HG02610 (cell line): ENCODE measurements at regions not wholly inside any gene's neighbourhood (a gene's known extent, or its start where the extent isn't known, plus 50 kb on each side); places are given as distances from the start of the nearest gene placed in this dataset.

Experiments
- ATAC-seq: cut with Tn5 transposase; IDR thresholded peaks from one replicate; pipeline ENCODE4 v1.9.1; 2021; ENCODE audit warnings: mild to moderate bottlenecking, moderate library complexity; ENCODE audit not compliant: unreplicated experiment

DNA sequence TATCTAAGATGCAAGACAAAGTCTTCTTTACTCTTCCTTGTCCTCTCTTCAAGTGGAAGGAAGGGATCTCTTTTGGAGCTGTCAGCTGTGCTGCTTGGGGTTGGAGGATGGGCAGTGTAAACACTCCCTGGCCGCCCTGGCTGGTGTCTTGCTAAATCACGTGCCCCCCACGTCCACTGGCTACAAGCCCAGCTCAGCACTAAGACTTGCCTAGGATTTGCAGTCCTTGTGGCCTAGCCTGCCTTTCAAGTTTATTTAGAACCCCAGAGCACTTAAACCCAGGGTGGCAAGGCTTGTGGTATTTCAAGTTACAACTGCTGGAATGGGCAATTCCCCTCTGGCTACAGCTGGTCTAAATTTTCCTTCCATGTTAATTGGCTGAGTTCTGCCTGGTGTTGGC is 272.4 kb upstream of the MYO3A start:
- ATAC-seq, result no peak

DNA sequence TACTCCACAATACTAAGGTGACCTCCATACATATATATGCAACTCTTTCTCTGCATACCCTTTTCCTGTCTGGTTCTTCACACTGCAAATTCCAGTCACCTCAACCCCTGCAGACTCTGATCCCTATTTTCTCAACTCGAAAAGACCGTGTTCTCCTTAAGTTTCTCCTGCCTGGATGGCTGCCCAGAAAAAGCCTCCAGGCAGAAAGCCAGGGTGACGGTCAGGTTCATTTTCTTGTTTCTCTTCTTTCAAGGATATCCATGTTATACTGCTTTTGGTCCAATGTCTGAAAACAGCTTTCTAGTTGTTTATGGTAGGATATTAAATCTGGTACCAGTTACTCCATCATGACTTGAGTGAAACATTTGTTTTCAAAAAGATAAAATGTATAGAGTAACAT is 267.8 kb upstream of the MYO3A start:
- ATAC-seq, result no peak

DNA sequence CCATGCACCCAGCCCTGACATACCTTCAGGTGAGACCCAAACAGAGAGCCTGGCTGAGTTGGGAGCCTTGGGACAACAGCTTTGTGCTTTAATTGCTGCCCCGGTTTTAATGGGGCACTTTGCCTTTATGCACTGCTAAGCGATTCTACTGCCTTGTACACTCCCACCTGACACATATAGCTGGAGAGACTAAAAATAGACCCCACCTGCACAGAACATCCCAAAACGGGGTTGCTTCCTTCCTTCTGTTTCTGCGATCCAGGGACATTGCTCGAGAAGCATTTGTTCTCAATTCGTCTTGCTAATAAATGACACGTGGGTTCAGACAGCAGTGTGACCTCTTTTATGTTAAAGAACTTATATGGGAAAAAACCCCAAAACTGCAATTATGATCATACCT is 258.8 kb upstream of the MYO3A start:
- no peak for ATAC-seq

- no peak for ATAC-seq
Observed at GRCh38 chr10:25675615-25676014, 258.4 kb upstream of the MYO3A start.

GRCh38 chr10:25678220-25678619 is 255.8 kb upstream of the MYO3A start:
- no peak for ATAC-seq

GRCh38 chr10:25678666-25679065 is 255.4 kb upstream of the MYO3A start:
- ATAC-seq, result no peak

DNA sequence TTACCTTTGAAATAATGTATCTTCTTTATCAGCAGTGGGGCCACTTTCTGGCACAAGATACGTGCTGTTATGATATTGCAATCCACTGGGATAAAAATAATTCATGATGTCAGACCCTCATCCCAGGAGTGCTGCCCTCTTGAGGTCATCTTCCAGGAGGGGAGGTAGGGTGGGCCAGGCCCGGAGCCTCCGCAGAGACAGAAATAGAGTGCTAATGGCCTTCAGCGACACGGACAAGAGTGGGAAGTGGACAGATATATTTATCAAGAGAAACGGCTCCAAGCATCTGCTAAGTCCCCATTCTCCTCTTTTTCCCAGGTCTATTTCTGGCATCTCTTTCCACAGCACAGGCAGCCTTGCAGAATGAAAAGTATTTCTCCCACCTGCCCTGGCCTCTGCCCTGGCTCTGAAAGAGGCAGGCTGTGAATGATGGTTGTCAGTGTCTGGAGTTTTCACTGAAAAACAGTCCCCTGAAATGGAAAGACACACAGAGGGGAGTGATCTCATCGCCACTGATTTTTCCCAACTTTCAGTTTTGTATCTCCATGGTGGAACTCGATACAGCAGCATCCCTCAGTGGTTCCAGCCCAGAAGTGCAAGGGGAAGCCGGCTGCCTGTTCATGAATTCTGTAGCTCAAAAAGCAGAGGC is 251.7 kb upstream of the MYO3A start:
- ATAC-seq, result no peak

GRCh38 chr10:25683344-25683743 is 250.7 kb upstream of the MYO3A start:
- no peak for ATAC-seq

- ATAC-seq, result no peak
Observed at GRCh38 chr10:25687521-25687920, 246.5 kb upstream of the MYO3A start.

DNA sequence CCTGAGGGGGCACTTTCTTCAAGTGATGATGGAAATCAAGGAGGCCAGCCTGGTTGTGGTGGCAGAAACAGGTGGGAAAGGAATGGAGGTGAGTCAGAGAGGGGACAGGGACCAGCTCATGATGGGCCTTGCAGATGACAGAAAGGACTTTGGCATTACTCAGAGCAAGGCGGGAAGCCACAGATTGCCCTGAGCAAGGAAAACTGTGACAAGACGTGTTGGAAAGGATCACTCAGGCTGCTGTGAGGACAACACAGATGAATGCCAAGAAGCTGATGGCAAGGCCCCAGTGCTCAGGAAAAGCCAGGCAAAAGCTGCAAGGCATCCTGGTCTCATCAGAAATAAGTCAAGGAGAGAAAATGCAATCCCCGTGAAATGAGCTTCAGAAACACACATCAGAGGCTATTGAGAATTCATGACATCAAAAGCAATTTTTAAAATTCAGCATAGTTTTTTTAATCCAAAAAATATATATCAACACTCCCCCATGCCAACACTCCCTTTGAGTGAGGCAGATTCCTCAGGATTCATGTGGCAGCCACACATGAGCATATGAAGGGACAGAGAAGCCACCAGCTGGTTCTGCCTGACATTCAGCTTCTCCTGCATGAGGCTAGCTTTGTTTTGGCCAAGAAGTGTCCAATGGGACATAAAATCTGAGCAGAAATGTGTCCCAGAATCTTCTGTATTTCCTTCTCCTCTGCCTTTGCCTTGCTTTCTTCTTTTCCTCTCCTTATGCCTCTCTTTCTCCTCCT is 244.5 kb upstream of the MYO3A start:
- ATAC-seq, result no peak

- ATAC-seq, result no peak
Observed at GRCh38 chr10:25692761-25693160, 241.3 kb upstream of the MYO3A start.

DNA sequence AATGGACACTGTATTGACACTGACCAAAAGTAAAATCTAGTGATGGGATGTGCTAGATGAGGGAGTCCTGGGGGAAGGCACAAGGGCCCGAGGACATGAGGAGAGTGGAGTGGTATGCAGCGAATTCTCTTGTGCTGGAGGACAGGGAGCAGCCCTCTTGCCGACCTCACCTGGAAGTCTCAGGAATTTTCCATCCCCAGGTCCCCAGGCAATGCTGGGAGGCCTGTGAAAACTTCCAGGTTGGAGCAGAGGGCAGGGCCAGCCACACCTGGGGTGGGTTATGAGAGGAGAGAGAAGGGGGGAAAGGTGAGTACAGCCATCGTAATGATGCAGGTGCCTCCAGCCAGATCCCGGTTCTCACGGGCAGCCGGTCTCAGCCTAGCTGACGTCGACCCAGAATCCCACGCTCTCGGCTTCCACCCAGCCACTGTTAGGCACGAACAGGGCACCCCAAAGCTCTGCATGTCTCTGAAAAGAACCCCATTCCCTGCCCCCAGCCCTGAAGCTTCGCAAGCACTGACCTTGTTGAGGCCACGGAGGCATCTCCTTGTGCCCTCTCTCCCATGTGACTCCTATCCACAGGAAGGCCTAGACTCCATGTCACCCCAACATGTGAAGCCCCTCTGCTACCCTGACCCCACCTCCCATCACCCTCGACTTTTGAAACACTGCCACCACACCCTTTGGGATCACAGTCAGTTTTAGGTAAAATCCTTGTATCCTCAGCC is 239.7 kb upstream of the MYO3A start:
- no peak for ATAC-seq

DNA sequence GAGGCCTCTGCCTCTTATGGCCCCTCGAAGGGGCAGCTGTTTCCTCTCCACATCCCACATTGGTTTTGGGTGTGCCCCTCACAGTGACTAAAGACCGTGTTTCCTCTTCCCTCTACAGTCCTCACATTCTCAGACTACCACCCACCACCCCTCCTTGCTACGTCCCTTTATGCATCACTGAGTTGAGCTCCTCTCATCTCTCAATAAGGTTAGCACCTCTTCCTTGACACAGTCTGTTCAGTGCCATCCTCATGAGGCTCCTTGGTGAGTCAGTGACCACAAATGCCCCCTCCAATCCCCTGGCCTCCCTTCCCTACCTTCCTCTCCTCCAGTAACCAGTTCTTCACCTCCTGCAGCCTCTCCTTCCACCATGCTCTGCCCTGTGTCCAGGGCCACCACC is 239.1 kb upstream of the MYO3A start:
- no peak for ATAC-seq

DNA sequence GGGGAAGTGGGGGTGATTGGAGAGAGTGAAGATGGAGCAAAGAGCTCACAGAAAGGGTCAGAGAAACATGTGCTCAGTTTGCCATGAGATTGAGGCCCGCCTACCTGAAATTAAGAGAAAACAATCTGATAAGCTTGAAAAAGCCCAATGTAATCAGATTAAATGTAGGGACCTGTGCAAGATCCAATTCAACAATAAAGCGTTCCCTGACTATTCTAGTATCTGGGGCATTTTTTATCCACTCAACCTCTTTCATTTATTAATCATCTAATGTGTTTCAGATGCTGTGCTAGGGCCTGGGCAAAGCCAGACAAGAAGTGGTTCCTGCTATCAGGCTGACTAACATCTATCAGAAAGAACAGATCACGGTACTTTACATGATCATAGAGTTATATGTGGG is 238.4 kb upstream of the MYO3A start:
- ATAC-seq, result no peak

- no peak for ATAC-seq
Observed at GRCh38 chr10:25696013-25696708, 237.9 kb upstream of the MYO3A start.

DNA sequence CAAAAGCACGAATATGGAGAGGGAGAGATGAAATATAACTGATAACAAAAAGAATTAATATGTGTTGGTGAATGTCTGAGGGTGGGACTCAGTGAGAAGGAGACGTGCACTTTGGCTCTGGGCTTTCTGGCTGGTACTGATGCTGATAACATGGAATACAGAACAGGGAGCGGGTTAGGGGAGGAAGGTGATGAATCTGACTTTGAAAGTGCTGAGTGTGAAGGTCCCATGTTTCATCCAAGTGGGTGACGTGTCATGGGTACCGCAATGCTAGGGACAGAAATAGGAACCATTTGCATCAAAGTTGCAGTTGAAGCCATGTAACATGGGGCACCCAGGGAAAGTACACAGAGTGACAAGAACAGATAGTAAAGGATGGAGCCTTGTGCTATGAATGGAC is 236.6 kb upstream of the MYO3A start:
- ATAC-seq, result no peak

DNA sequence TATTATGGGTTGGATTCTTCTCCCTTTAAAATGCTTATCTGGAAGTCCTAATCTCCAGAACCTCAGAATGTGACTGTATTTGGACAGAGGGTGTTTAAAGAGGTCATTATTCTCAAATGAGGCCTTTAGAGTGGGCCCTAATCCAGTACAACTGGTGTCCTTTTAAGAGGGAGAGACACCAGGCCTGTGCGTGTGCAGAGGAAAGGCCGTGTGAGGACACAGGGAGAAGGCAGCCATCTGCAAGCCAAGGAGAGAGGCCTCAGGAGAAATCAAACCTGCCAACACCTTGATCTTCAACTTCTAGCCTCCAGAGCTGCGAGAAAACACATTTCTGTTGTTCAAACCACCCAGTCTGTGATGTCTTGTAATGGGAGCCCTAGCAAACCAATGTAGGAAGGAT is 235.4 kb upstream of the MYO3A start:
- no peak for ATAC-seq

GRCh38 chr10:25699631-25700030 is 234.4 kb upstream of the MYO3A start:
- ATAC-seq, result no peak

DNA sequence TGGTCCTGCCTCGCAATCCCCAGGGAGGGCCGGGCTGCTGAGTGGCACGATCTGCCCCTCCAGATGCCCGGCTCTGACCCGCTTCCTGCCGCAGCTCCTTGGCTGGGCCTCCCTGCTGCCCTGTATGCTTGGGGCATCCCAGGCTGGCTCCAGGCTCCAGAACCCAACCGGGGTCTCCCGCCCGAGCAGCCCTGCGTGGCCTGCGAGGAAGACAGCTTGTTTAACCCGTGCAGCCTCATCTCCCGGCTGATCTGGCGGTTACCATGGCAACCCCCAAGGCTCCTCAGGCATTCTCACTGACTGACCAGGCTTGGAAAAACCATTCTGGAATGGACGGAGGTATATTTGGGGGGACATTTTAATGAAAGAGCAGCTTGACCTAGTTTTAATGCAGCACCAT is 232.4 kb upstream of the MYO3A start:
- ATAC-seq, result no peak

DNA sequence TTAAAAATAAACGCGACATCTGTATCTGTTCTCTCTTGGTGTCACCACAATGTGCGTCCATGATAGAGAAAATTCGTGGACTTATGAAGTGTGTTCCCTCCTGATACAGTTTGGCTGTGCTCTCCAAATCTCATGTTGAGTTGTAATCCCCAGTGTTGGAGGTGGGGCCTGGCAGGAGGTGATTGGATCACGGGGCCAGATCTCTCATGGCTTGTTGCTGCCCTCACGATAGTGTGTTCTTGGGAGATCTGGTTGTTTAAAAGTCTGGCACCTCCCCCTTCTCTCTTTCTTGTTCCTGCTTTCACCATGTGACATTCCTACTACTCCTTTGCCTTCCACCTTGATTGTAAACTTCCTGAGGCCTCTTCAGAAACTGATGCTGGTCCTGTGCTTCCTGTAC is 229.4 kb upstream of the MYO3A start:
- ATAC-seq, result no peak

- ATAC-seq, result no peak
Observed at GRCh38 chr10:25707572-25707971, 226.5 kb upstream of the MYO3A start.
